GM12878 (cell line): ENCODE measurements at regions not wholly inside any gene's neighbourhood (a gene's known extent, or its start where the extent isn't known, plus 50 kb on each side); places are given as distances from the start of the nearest gene placed in this dataset.

Source experiments
- ATAC-seq: fragments of 200-7000 bp; cut with Tn5 transposase; 3 replicates; pipeline ENCODE4 v1.9.1; 2020; ENCODE audit warnings: mild to moderate bottlenecking, moderate library complexity
- BruUV-seq: library from RNA; stranded (reverse); fragments of 400-500 nt; replicated peaks from 2 replicates; lab custom pipeline; 2021; lab: Mats Ljungman, UMichigan
- CTCF ChIA-PET: fragments of 300-600 bp; sonication (Branson Sonifier 250); formaldehyde crosslinking; extraction: SDS; loops from one replicate; lab custom pipeline; 2021; ENCODE audit warnings: inconsistent platforms; lab: Yijun Ruan, JAX
- POLR2A ChIA-PET: fragments of 350-600 bp; formaldehyde crosslinking; extraction: SDS; loops from one replicate; lab custom pipeline; 2021; ENCODE audit warnings: inconsistent platforms; lab: Charles Lee
- RAD21 ChIA-PET: fragments of 300-600 bp; sonication (Branson Sonifier 250); formaldehyde crosslinking; loops from one replicate; lab custom pipeline; 2023; ENCODE audit warnings: antibody characterized with exemption; ENCODE audit not compliant: unreplicated experiment; lab: Charles Lee
- SMC1A ChIA-PET: fragments of 300-600 bp; sonication (Branson Sonifier 250); formaldehyde crosslinking; loops from one replicate; lab custom pipeline; 2023; ENCODE audit not compliant: unreplicated experiment, uncharacterized antibody; lab: Charles Lee
- DNase-seq: peaks from one replicate; pipeline ENCODE4 v3.0.0-alpha.2; 2011; ENCODE audit warnings: low read depth, low spot score
- FAIRE-seq: peaks from 3 replicates; lab custom pipeline; 2011; peaks lifted over from hg19 to GRCh38; lab: Jason Lieb, UNC
- H2AFZ ChIP-seq: 2 replicates; pipeline ENCODE4 v1.6.0; 2011; ENCODE audit warnings: low read depth, low read length, control low read depth; ENCODE audit not compliant: control insufficient read depth
- H3K27ac ChIP-seq: 2 replicates; pipeline ENCODE4 v1.5.1; 2011; ENCODE audit warnings: control low read depth; ENCODE audit not compliant: control insufficient read depth, insufficient read depth
- H3K27me3 ChIP-seq, 2 experiments: replicated peaks in 1 of 2; 2 replicates each; pipeline versions ENCODE4 v1.6.0 to v1.6.1; 2011; ENCODE audit warnings: low read length in 1 of 2; ENCODE audit not compliant: control insufficient read depth in 2 of 2, insufficient read depth in 2 of 2
- H3K36me3 ChIP-seq, 2 experiments: 2 replicates each; pipeline ENCODE4 v1.5.1; 2011; ENCODE audit warnings: low read length in 1 of 2; ENCODE audit not compliant: control insufficient read depth in 2 of 2, insufficient read depth in 2 of 2
- H3K4me1 ChIP-seq: 2 replicates; pipeline ENCODE4 v1.6.1; 2011; ENCODE audit warnings: mild to moderate bottlenecking, low read length, moderate library complexity, mixed read lengths; ENCODE audit not compliant: control insufficient read depth, insufficient read depth
- H3K4me2 ChIP-seq: 2 replicates; pipeline ENCODE4 v1.6.0; 2011; ENCODE audit warnings: control low read depth; ENCODE audit not compliant: control insufficient read depth, insufficient read depth
- H3K4me3 ChIP-seq: fragments of 200-600 bp; sonication (generic); 2 replicates; pipeline ENCODE4 v1.5.1; 2016
- H3K79me2 ChIP-seq: 2 replicates; pipeline ENCODE4 v1.6.0; 2011; ENCODE audit warnings: low read length; ENCODE audit not compliant: control insufficient read depth, insufficient read depth
- H3K9ac ChIP-seq: 2 replicates; pipeline ENCODE4 v1.8.0; 2011; ENCODE audit warnings: low read length, control low read depth, mixed read lengths; ENCODE audit not compliant: control insufficient read depth, insufficient read depth
- H3K9me3 ChIP-seq: replicated peaks from 3 replicates; pipeline ENCODE4 v1.5.1; 2011; ENCODE audit warnings: mild to moderate bottlenecking, low read length; ENCODE audit not compliant: control insufficient read depth, insufficient read depth
- H4K20me1 ChIP-seq: 2 replicates; pipeline ENCODE4 v1.6.0; 2011; ENCODE audit not compliant: control insufficient read depth, insufficient read depth
- ASH2L ChIP-seq: fragments of 300-600, 200-600 bp; sonication (generic); IDR thresholded peaks from 2 replicates; pipeline ENCODE4 v1.6.1; 2017; ENCODE audit warnings: low read depth, mild to moderate bottlenecking, borderline replicate concordance
- BCL3 ChIP-seq: IDR thresholded peaks from 2 replicates; pipeline ENCODE4 v1.6.1; 2011; ENCODE audit warnings: borderline replicate concordance, low read depth, mild to moderate bottlenecking, moderate library complexity, low read length; ENCODE audit not compliant: insufficient read depth, poor library complexity, severe bottlenecking
- BRCA1 ChIP-seq: IDR thresholded peaks from 2 replicates; pipeline ENCODE4 v1.6.1; 2011; ENCODE audit warnings: low read depth, low read length, improper control_type of control experiment
- CHD2 ChIP-seq: IDR thresholded peaks from 2 replicates; pipeline ENCODE4 v1.6.1; 2011; ENCODE audit warnings: low read depth, low read length, improper control_type of control experiment, borderline replicate concordance
- KDM1A ChIP-seq: fragments of 200-600 bp; sonication (generic); IDR thresholded peaks from 2 replicates; pipeline ENCODE4 v1.6.1; 2016; ENCODE audit warnings: borderline replicate concordance
- MTA2 ChIP-seq: fragments of 450-650 bp; IDR thresholded peaks from 2 replicates; pipeline ENCODE4 v1.6.1; 2016; ENCODE audit warnings: low read depth, mild to moderate bottlenecking, moderate library complexity
- NBN ChIP-seq: fragments of 450-650 bp; IDR thresholded peaks from 2 replicates; pipeline ENCODE4 v1.6.1; 2016
- PRDM15 ChIP-seq: fragments of 450-650 bp; formaldehyde crosslinking; IDR thresholded peaks from 2 replicates; pipeline ENCODE4 v1.4.0; 2020; ENCODE audit warnings: mild to moderate bottlenecking, moderate library complexity
- ZNF592 ChIP-seq: fragments of 450-650 bp; IDR thresholded peaks from 2 replicates; pipeline ENCODE4 v1.6.1; 2017; ENCODE audit warnings: mild to moderate bottlenecking, moderate library complexity
- WGBS: methylation state at CpG from one replicate; pipeline ENCODE4 v1.1.6; 2016; ENCODE audit warnings: low lambda C conversion rate; ENCODE audit not compliant: insufficient replicate concordance, insufficient coverage; ENCODE audit errors: missing lambda C conversion rate; 5-methylcytosine and 5-hydroxymethylcytosine counted together
- in situ Hi-C: fragments of 300-500 bp; cut with MboI; formaldehyde crosslinking; loops from 9 replicates; pipeline ENCODE4 v1.14.3; 2018; ENCODE audit warnings: mixed read lengths
- intact Hi-C: fragments of 100-400 bp; cut with micrococcal nuclease; formaldehyde crosslinking; loops from one replicate; pipeline ENCODE4 v1.14.2; 2022; ENCODE audit not compliant: unreplicated experiment
- TF ChIP-seq, protein P1 (sequence below): fragments of 150-350 bp; IDR thresholded peaks from 2 replicates; pipeline ENCODE4 v1.6.1; 2016; ENCODE audit warnings: low read depth, low read length

- TF ChIP-seq NBN: no peak
- no peak for TF ChIP-seq MTA2
Measured at GRCh38 chr3:167084545-167084944, 295.6 kb downstream of the ZBBX start (continued).

GRCh38 chr3:167078070-167078622 is 302.0 kb downstream of the ZBBX start:
- H3K36me3 ChIP-seq: no peaks in the 10 kb centered on the region
- H3K4me3 ChIP-seq: no peak overlapping the region
- no TSS peak for BruUV-seq
- intact Hi-C loops: no loop called here
- no peak overlapping the region for H3K4me2 ChIP-seq
- H3K27me3 ChIP-seq: no peaks in the 10 kb centered on the region
- no peaks in the 10 kb centered on the region for H3K79me2 ChIP-seq
- no peak for FAIRE-seq
- ChIA-PET CTCF (no interaction called here), POLR2A (no interaction called here), SMC1A (no interaction called here), RAD21 (no interaction called here)
- peak; percentile 45 for ATAC-seq
- no peaks in the 10 kb centered on the region for H3K4me1 ChIP-seq
- DNase-seq: no peak
- no peaks in the 10 kb centered on the region for H4K20me1 ChIP-seq
- WGBS: 5% methylated on average over 7 of the region's 7 CpGs
- no peak overlapping the region for H3K9ac ChIP-seq
- no peak overlapping the region for H3K27ac ChIP-seq
- no peak overlapping the region for H2AFZ ChIP-seq
- in situ Hi-C loops: no loop called here
- H3K9me3 ChIP-seq: no peaks in the 10 kb centered on the region
- TF ChIP-seq BRCA1 (no peak), CHD2 (no peak), ASH2L (no peak), ZNF592 (no peak), KDM1A (no peak), PRDM15 (CRISPR knock-in tag) (no peak), BCL3 (no peak)
- TF ChIP-seq, protein P1, sequence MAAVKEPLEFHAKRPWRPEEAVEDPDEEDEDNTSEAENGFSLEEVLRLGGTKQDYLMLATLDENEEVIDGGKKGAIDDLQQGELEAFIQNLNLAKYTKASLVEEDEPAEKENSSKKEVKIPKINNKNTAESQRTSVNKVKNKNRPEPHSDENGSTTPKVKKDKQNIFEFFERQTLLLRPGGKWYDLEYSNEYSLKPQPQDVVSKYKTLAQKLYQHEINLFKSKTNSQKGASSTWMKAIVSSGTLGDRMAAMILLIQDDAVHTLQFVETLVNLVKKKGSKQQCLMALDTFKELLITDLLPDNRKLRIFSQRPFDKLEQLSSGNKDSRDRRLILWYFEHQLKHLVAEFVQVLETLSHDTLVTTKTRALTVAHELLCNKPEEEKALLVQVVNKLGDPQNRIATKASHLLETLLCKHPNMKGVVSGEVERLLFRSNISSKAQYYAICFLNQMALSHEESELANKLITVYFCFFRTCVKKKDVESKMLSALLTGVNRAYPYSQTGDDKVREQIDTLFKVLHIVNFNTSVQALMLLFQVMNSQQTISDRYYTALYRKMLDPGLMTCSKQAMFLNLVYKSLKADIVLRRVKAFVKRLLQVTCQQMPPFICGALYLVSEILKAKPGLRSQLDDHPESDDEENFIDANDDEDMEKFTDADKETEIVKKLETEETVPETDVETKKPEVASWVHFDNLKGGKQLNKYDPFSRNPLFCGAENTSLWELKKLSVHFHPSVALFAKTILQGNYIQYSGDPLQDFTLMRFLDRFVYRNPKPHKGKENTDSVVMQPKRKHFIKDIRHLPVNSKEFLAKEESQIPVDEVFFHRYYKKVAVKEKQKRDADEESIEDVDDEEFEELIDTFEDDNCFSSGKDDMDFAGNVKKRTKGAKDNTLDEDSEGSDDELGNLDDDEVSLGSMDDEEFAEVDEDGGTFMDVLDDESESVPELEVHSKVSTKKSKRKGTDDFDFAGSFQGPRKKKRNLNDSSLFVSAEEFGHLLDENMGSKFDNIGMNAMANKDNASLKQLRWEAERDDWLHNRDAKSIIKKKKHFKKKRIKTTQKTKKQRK: no peak
